8988T (cell line): ENCODE measurements at regions not wholly inside any gene's neighbourhood (a gene's known extent, or its start where the extent isn't known, plus 50 kb on each side); places are given as distances from the start of the nearest gene placed in this dataset.
"Not testable (repeated sequence)": the region's sequence is repeated elsewhere in the genome, so short reads cannot be mapped to it uniquely, and the experiment has no call there.

ENCODE experiments used
- DNase-seq: peaks from one replicate; pipeline ENCODE4 v3.0.0; 2011

DNA sequence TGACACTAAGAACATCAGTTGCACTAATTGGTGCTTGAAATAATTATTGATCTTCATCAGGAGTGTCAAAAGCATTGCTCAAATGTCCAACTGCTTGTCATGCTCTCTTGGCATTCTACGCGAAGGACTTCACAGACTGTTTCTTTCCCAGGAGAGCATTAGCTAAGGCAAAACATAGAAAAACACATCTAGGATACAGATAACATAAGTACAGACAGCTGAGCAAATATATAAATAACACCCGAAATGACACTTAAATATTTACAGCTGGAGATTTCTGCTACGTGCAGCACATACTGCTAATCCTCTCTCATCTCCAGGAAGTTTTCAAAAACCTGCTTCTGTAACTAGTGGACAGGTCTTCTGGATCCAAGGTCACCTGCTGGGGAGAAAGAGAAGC is 120.0 kb upstream of the PRMT8 start:
- DNase-seq = no peak

DNA sequence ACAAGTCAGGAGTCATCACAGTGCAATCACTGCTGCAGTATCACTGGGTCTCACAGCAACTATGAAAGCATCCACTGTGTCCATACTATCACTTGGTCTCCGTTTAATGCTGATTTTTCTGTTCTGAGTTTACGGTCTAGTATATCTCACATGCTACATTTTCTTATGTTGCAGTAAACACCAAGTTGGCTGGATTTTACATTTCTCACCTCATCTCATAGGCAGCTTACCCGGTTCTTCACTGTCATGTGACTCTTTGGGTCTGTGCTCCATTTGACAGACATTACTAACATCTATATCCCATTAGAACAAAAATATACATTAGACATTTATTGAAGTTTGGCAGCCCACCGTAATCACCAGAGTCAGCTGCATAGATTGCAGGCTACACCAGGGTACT is 115.7 kb upstream of the PRMT8 start:
- DNase-seq = no peak

DNA sequence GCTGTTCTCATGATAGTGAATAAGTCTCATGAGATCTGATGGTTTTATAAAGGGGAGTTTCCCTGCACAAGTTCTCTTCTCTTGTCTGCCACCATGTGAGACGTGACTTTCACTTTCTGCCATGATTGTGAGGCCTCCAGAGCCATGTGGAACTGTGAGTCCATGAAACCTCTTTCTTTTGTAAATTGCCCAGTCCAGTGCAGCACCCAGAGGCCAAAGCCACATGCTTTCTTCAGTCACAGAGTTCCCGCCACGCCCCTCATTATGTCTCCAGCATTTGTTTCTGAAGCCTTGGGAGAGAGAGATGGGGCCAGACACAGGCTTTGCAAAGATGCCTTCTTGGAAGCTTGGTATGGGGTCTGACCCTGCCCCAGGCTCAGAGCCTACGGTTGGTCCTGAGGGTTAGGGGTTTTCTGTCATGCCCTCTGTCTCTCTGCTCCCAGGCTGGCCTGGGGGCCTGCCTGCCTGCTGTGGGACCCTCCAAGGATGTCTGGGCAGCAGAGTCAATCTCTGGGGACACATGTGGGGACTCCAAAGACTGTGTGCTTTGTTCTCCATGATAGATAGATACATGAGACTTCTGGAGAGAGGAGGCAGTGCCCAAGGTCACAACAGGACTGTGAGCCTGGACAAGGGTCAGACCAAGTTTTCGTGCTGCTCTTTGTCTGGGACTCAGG is 114.1 kb upstream of the PRMT8 start:
- DNase-seq = no peak

DNA sequence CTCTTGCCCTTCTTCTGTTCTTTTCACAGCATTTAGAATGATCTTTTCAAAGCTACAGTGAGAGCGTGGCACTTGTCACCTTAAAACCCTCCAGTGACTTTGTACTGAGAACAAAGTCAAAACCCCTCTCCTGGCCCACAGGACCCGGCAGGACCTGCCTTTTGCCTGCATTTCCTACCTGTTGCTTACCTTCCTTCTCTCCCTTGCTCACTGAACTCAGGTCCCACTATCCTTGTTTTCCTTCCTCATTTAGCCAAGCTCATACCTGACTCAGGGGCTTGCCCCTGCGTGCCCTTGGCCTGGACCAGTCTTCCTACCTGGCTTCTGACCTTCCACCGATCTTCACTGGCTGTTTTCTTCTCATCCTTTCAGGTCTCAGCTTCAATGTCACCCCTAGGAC is 112.3 kb upstream of the PRMT8 start:
- DNase-seq = no peak

DNA sequence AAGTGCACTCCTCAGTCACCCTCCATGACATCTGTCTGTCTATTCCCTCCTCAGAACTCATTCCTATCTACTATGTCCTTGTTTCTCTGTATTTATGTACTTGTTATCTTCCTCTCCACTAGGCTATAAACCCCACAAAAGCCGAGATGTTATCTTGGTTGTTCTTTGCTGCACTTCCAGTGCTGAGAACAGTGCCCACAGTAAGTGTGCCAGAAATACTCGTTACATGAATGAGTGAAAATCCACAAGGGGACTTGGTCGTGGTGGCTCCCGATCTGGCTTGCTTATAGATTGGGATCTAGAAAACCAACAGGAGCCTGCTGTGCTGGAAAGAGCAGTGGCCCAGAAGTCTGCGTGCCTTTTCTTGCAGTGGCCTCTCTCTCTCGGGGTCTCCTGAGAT is 111.9 kb upstream of the PRMT8 start:
- DNase-seq = no peak

DNA sequence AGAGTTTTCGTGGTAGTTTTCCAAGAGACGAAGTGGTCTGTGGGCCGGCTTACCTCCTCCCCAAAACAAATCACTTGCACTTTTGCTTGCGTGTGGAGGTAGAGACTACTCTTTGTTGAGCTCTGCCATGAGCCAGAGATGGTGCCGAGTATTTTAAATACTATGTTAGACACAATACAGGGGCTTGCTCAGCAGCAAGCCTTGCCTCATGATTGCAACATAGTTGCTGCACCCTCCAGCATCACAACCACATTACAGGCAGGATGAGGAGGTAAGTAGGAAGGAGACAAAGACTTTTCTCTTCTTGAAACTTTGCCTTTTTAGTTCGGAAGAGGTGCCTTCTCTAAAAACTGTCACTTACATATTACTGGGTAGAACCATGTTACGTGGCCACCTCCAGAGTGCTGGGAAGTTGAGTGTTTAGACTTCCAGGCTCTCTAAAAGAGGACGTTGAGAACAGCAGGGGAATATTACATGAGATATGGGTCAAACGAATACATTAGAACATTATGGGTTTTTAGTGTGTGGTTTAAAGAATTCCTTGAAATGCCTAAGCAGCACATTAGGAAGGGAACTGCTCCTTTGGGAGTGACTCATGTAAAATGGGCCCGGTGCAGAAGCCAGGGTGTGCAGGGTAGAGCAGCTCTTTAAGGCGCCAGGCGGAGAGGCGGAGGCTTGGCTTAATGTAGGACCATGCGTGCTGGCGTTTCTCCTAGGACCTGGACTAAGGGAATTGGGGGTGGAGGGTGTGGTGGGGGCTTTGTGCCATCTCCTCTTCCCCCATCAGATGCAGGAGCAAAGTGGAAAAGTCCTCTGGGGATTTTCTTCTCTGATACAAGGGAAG is 110.6 kb upstream of the PRMT8 start:
- DNase-seq = no peak

DNA sequence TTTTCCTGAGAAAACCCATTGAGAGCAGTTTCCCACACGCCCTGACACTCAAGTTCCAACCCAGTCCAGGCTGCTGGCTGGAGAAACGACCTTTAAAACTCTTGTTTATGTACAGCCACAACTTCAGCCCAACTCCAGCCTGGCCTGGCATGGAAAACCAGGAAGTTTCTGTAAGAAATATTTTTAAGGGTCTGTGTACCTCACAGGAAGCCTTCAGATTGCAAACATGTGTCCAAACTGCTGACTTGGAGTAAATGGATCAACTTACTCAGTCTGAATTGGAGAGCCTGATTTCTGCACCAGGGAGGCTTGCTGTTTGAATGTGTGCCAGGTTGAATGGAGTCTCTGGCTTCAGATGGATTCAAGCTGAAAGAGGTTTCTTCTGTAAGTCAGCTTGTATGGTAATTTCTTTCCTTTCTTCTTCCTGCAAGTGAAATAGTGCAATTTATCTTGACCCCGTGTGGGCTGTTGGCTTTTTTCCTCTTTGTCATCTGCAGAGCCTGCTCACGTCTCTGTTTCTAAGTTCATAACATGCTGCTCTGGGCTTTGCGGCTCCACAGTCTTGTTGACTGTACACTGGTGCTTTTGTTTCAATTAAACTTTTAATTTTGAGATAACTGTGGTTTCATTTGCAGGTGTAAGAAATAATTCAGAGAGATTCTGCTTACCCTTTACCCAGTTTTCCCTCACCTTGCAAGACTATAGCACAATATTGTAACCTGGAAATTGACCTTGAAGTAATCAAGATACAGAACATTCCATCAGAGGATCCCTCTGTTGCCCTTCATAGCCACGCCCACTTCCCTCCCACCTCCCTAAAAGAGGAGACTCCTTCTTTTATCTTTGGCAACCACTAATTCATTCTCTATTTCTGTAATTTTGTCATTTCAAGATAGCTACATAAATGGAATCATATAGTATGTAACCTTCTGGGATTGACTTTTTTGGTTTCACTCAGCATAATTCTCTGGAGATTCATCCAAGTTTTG is 109.7 kb upstream of the PRMT8 start:
- no peak for DNase-seq

DNA sequence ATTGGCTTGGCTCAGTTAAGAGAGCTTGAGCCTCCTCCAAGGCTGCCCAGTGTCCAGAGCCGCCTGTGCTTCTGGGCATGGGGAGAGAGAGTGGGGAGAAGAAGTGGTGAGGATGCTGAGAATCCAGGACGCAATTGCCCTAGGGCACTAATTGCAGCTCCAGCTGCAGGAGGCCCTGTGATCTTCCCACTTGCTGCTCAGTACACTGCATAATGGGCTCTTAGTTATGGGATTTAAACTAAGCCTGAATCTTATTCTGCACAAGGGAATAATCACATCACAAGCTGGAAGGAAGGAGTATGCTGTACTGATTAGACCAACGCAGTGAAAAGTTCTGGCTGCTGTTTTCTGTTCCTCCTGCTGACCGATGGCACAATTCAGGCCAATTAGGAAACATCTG is 101.0 kb upstream of the PRMT8 start:
- no peak for DNase-seq

DNA sequence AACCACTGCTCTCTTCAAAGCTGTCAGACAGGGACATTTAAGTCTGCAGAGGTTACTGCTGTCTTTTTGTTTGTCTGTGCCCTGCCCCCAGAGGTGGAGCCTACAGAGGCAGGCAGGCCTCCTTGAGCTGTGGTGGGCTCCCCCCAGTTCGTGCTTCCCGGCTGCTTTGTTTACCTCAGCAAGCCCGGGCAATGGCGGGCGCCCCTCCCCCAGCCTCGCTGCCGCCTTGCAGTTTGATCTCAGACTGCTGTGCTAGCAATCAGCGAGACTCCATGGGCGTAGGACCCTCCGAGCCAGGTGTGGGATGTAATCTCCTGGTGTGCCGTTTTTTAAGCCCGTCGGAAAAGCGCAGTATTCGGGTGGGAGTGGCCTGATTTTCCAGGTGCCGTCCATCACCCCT is 93.4 kb upstream of the PRMT8 start:
- DNase-seq = not testable (repeated sequence)

DNA sequence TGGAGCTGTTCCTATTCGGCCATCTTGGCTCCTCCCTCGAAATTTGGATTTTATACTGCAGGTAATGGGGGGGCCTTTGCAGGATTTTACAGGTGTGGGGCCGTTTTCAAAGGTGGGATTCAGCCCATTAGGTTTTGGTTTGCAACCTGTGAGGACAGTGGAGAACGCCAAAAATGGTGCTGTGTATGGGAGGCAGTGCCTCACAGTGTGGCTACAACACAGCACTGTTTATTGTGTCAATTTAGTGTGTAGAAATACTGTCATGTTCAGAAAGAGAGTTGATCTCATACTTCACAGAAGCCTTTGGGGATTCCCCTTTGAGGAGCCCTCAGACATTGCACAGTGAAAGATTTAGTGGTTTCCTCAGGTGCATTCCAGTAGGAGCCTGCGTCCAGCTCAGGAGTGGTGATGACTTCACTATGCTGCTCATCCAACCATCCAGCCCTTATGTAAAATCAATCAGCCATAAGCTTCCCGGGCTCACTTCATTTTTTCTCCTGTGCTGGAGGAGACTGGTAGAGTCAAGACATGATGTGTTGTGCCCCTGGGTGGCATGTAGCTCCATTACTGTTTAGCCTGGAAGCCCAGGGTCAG is 92.7 kb upstream of the PRMT8 start:
- no peak for DNase-seq

DNA sequence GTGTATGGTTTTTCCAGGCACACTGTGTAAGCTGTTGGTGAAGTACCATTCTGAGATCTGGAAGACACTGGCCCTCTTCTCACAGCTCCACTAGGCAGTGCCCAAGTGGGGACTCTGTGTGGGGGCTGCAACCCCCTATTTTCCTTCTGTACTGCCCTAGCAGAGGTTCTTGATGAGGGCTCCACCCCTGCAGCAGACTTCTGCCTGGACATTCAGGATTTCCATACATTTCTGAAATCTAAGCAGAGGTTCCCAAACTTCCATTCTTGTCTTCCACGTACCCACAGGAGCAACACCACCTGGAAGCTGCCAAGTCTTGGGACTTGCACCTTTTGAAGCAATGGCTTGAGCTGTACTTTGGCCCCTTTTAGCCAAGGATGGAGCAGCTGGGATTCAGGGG is 85.2 kb upstream of the PRMT8 start:
- no peak for DNase-seq

DNA sequence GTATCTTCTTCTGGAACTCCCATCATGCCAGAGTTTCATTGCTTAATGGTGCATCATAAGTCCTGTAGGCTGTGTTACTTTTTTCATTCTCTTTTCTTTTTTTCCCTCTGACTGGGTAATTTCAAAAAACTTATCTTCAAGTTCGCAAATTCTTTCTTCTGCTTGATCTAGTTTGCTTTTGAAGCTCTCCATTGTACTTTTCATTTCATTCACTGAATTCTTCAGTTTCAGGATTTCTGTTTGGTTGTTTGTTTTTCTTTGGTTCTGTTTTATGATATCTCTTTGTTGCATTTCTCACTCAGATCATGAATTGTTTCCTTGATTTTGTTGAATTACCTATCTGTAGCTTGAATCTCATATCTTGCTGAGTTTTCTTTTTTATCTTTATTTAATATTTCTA is 83.3 kb upstream of the PRMT8 start:
- no peak for DNase-seq

DNA sequence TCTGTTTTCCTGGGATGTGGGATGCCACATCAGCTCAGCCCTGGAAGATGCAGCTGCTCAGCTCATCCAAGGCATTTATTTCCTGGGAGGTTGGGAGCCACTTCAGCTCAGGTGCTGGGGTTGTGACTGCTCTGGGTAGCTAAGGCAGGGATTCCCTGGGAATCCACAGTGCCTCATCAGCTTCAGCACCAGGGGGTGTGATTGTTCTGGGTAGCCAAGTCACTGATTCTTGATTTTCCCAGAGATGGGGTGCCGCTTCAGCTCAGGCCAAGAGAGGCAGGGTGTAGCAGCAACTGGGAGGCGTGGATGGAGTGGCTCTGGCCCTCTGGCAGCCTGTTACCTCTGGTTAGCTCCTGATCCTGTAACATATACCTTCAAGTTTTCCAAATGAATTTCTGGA is 81.3 kb upstream of the PRMT8 start:
- no peak for DNase-seq

DNA sequence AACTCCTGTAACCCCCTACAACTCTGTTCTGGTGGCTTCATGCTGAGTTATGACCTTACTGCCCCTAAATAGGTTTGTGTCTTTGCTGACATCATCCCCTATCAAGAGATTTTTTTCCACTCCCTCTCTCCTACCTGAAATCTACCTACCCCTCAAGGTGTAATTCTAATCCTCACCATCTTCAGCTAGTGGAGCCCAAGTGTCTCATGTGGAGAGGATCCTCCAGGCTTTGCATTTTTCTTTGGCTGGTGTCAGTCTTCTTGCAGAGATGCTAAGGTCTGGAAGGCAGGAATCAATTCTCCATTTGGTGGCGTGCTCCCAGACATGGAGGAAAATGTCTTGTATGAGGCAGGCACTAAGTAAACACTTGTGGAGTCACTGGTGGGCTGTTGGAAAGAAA is 74.8 kb upstream of the PRMT8 start:
- no peak for DNase-seq

DNA sequence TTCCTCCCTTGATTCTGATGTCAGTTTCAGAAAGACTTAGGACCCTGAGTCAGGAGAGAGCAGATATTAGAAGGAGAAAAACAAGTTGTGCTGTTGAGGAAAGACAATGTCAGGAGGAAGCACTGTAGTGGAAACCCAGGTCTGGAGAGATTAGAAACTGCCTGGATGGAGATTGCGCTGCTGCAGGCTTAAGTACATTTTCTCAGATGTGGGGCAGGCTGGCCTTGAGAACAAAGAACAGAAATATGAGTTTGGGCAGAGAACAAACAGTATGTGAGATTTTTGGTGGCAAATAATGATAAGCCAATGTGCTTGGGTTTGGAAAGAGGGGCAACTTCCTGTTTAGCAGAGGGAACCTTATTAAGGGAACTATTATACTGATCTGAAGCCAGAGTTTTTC is 74.3 kb upstream of the PRMT8 start:
- no peak for DNase-seq

DNA sequence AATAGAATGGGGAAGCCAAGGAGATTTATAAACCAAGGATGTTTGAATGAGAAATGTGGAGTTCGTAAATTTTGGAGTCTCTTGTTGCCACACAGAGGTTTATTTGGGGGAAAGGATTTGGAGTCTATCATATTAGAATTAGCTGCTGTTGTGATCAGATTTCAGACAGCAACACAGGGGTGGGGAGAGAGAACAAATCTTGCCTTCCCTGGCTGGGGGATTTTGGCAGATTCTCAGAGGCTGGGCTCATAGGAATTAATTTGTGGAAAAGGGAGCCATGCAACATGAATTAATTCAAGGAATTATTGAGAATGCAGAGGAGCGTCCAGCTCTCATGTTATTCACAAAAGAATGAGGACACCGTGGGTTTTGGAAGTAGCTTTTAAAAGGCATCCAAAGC is 73.9 kb upstream of the PRMT8 start:
- no peak for DNase-seq

DNA sequence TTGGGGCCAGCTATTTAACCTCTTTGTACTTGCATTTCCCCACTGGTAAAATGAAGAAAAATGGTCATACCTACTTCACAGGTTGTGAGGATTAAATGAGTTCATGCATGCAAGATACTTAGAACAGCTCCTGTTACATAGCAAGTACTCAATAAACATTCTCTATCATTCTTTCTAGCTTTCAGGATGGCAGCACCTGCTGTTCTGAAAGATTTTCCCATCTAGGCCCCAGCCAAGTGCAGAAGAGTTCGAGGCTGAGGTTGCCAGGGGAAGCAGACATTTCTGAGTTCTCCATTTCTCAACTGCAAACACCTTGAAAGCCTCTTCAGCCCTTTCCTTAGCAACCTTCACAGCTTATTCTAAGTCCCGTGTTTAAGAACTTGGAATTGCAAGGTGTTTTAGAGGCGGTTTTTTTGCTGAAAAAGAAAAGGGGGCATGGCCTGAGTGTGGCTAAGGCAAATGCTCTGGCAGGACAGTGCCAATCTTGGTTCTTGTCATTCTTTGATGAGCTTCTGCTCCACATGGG is 73.0 kb upstream of the PRMT8 start:
- DNase-seq = no peak

DNA sequence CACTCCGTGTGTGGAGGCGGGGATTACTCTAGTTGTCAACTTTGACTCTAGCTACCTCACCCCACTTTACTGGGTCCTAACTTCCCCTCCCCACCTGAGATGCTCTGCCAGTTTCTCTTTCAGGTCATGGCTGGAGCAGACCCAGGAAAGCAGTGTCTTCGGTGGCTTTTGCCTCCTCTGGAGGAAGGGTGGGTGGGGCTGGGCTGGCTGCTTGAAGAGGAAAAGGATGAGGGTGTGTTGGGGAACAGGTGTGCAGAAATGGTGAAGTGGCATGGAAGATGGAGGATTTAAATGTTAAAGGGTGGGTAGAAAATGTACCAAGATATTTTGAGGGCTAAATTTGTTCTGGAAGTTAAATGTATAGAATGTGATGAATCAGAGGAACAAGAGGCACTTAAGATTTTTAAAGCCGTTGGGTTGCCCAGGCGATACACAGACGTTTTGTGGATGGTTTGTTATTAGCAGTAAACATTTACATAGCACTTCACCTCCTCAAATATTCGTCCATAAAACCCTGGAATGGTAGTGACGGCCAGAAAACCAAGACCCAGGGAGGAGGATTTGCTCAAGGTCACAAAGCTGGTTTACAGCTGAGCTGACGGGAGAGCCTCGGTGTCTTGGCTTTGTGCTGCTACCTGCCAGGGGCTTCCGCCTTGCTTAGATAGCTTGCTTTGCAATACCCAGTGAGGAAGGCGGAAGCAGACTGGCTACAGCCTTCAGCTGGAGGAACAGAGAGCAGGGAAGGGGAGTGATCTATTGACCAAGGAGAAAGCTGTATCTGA is 72.2 kb upstream of the PRMT8 start:
- no peak for DNase-seq

DNA sequence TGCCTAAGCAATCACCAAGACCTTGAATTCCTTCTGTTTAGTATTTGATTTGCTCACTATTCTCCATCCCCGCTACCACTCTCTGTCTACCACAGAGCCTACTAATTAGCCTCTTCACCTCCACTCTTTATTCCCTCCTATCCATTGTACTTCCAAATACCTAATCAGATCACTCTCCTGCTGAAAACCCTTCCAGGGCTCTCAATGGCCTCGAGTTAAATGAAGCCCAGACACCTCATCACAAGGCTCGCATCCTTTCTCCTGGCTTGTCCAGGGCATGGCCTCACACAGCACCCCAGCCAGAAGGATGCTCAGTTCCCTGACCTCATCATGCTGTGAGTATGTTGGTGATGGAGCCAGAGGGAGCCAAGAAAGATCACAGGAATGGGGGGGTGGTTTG is 71.4 kb upstream of the PRMT8 start:
- no peak for DNase-seq

DNA sequence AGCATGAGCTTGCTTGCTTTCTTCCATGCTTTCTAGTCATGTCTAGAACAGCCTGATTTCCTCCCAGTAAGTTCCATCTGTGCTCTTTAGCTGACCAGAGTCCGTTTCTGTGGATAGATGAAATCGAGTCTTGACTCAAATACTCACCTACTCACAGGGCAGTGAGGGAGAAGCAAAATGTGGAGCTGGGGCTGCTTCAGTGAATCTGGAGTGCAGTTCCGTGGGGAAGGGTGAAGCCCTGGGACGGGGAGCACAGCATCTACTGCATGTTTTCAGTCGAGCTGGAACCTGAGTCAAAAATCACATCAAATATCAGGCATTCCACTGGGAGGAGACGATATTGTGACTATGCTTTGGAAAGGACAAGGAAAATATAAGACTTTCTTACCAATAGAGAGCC is 70.3 kb upstream of the PRMT8 start:
- DNase-seq = no peak

DNA sequence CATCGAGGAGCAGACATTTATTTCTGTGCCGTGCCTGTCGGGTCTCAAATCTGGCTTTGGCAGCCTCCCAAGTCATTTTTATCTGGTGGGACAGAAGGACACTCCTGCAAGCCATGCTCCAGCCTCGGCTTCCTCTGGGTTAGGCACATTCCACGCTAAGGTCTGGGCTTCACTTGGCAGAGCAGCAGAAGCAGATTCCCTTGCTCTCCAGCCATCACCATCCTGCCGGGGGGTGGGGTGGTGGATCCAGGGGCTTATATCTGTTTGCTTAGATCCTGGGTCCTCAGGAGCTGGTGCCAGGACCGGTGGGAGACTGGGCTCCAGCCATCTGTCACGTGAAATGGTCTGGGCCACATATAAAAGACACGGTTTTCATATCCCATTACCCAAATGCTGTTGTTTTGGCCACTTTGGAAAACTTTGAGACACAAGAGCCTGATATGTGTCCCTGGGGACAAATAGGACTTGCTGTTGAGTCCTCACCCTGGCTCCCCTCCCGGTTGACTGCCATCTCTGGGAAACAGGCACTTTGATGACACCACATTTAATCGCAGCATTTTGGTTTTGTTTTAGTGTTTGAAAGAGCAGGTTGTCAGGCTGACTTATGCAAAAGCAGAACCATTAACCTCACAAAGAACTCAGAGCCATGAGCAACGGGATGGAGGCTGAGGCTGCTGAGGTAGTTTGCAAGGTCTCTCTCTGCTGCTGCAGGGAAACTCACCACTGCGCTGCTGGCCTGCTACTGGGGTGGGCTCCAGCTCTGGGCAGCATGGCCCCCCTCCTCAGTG is 69.6 kb upstream of the PRMT8 start:
- no peak for DNase-seq
